ENCODE measurements at regions not wholly inside any gene's neighbourhood (a gene's known extent, or its start where the extent isn't known, plus 50 kb on each side); places are given as distances from the start of the nearest gene placed in this dataset.

- Histone ChIP-seq H3K27me3 (ENCODE audit: control insufficient read depth, insufficient read depth, low read length) (no peaks in the 10 kb centered on the region; the same call in 1 of the 2 replicates), H3K4me3 (ENCODE audit: low read depth in 2 of 2, low read length in 2 of 2) (no peak overlapping the region), H3K36me3 (ENCODE audit: control insufficient read depth, insufficient read depth, low read length) (no peaks in the 10 kb centered on the region), H3K4me1 (ENCODE audit: control insufficient read depth, insufficient read depth, low read length) (no peaks in the 10 kb centered on the region), H3K9me3 (ENCODE audit: control insufficient read depth, insufficient read depth, low read depth, low read length) (no peaks in the 10 kb centered on the region), H3K27ac (ENCODE audit: low read length) (no peak overlapping the region)
- TF ChIP-seq REST (IDR thresholded peaks at IDR 0.05; ENCODE audit: insufficient read depth in 1 of 2, low read depth in 2 of 2, low read length in 1 of 2) (no peak), TCF7L2 (IDR thresholded peaks at IDR 0.05; ENCODE audit: low read depth, low read length) (no peak)
- CTCF ChIA-PET = no interaction called here
- POLR2A ChIA-PET = no interaction called here
- intact Hi-C loops (cut with micrococcal nuclease; ENCODE audit: unreplicated experiment) = no loop called here
- BruUV-seq (replicated peaks) = no TSS peak
- ATAC-seq = no peak
- DNase-seq (ENCODE audit: low read depth, low spot score) = no peak
- in situ Hi-C loops (cut with HindIII; ENCODE audit: low pct_unique_long_range_greater_than_20kb, low sequenced_read_pairs) = no loop called here
These were observed 114.4 kb upstream of the PPP1R26 start for GRCh38 chr9:135365013-135365768.

- in situ Hi-C loops (cut with HindIII; ENCODE audit: low pct_unique_long_range_greater_than_20kb, low sequenced_read_pairs) = no loop called here
- Histone ChIP-seq H3K36me3 (ENCODE audit: control insufficient read depth, insufficient read depth, low read length) (no peaks in the 10 kb centered on the region), H3K4me3 (ENCODE audit: low read depth in 2 of 2, low read length in 2 of 2) (no peak overlapping the region), H3K27me3 (ENCODE audit: control insufficient read depth, insufficient read depth, low read length) (no peaks in the 10 kb centered on the region; the same call in 1 of the 2 replicates), H3K9me3 (ENCODE audit: control insufficient read depth, insufficient read depth, low read depth, low read length) (no peaks in the 10 kb centered on the region), H3K27ac (ENCODE audit: low read length) (no peak overlapping the region), H3K4me1 (ENCODE audit: control insufficient read depth, insufficient read depth, low read length) (no peaks in the 10 kb centered on the region)
- no TSS peak for BruUV-seq (replicated peaks)
- no peak for DNase-seq (ENCODE audit: low read depth, low spot score)
- ATAC-seq = no peak
- POLR2A ChIA-PET = no interaction called here
- TF ChIP-seq POLR2AphosphoS5 (IDR thresholded peaks at IDR 0.05; ENCODE audit: low read depth, low read length) (no peak), TCF7L2 (IDR thresholded peaks at IDR 0.05; ENCODE audit: low read depth, low read length) (no peak), SIN3A (IDR thresholded peaks at IDR 0.05; ENCODE audit: borderline replicate concordance, insufficient read depth, low read depth, low read length) (no peak), REST (IDR thresholded peaks at IDR 0.05; ENCODE audit: insufficient read depth in 1 of 2, low read depth in 2 of 2, low read length in 1 of 2) (no peak)
- TF ChIP-seq, protein P1, sequence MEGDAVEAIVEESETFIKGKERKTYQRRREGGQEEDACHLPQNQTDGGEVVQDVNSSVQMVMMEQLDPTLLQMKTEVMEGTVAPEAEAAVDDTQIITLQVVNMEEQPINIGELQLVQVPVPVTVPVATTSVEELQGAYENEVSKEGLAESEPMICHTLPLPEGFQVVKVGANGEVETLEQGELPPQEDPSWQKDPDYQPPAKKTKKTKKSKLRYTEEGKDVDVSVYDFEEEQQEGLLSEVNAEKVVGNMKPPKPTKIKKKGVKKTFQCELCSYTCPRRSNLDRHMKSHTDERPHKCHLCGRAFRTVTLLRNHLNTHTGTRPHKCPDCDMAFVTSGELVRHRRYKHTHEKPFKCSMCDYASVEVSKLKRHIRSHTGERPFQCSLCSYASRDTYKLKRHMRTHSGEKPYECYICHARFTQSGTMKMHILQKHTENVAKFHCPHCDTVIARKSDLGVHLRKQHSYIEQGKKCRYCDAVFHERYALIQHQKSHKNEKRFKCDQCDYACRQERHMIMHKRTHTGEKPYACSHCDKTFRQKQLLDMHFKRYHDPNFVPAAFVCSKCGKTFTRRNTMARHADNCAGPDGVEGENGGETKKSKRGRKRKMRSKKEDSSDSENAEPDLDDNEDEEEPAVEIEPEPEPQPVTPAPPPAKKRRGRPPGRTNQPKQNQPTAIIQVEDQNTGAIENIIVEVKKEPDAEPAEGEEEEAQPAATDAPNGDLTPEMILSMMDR (IDR thresholded peaks at IDR 0.05) = no peak
- intact Hi-C loops (cut with micrococcal nuclease; ENCODE audit: unreplicated experiment) = no loop called here
- CTCF ChIA-PET = no interaction called here
These were observed 113.5 kb upstream of the PPP1R26 start for GRCh38 chr9:135366104-135366503.
